C4-2B (cell line): ENCODE measurements at regions not wholly inside any gene's neighbourhood (a gene's known extent, or its start where the extent isn't known, plus 50 kb on each side); places are given as distances from the start of the nearest gene placed in this dataset.

Experiments
- ZFX ChIP-seq: fragments of 450-650 bp; IDR thresholded peaks from 2 replicates; pipeline ENCODE4 v1.6.1; 2017
- TF ChIP-seq, protein P1 (sequence below): fragments of 450-650 bp; conservative IDR thresholded peaks from 2 replicates; pipeline ENCODE4 v1.5.1; 2017; ENCODE audit warnings: mild to moderate bottlenecking

DNA sequence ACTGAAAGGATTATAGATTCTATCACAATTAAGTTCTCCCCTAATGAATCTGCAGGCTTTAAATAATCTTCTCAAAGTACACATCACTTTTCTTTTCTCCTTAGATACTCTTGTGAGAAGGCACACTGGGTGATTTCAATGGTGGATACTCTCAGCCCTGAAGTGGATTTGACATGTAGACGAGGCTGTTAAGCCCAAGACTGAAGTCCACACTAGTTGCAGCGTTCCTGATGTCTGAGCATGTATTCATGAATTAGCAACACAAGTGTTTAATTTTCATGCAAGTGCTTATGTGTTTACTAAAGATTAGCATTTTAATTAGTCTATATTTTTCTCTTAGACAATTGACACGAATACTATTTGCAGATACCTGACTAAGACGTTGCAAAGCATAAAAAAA, 218.9 kb downstream of the TMEM161B start:
- TF ChIP-seq, protein P1, sequence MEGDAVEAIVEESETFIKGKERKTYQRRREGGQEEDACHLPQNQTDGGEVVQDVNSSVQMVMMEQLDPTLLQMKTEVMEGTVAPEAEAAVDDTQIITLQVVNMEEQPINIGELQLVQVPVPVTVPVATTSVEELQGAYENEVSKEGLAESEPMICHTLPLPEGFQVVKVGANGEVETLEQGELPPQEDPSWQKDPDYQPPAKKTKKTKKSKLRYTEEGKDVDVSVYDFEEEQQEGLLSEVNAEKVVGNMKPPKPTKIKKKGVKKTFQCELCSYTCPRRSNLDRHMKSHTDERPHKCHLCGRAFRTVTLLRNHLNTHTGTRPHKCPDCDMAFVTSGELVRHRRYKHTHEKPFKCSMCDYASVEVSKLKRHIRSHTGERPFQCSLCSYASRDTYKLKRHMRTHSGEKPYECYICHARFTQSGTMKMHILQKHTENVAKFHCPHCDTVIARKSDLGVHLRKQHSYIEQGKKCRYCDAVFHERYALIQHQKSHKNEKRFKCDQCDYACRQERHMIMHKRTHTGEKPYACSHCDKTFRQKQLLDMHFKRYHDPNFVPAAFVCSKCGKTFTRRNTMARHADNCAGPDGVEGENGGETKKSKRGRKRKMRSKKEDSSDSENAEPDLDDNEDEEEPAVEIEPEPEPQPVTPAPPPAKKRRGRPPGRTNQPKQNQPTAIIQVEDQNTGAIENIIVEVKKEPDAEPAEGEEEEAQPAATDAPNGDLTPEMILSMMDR = no peak
- TF ChIP-seq ZFX = no peak
